Stimulated activated CD4-positive, alpha-beta T cell treated with anti-CD3 and anti-CD28 coated beads, Interleukin-4, amount 100 ng/mL, for 24 hours (primary cell): ENCODE measurements at regions not wholly inside any gene's neighbourhood (a gene's known extent, or its start where the extent isn't known, plus 50 kb on each side); places are given as distances from the start of the nearest gene placed in this dataset.

Experiments
- DNase-seq: peaks from one replicate; pipeline ENCODE4 v3.0.0-alpha.2; 2020

- no peak for DNase-seq
These were observed 1682.8 kb upstream of the LRRTM1 start for GRCh38 chr2:81987370-81987769.

GRCh38 chr2:81984969-81985637 lies 1680.6 kb upstream of the LRRTM1 start:
- DNase-seq: no peak

GRCh38 chr2:81981585-81981984 lies 1677.0 kb upstream of the LRRTM1 start:
- DNase-seq: no peak

- no peak for DNase-seq
These were observed 1674.5 kb upstream of the LRRTM1 start for GRCh38 chr2:81979086-81979485.

GRCh38 chr2:81976998-81977397 lies 1672.4 kb upstream of the LRRTM1 start:
- no peak for DNase-seq

- no peak for DNase-seq
These were observed 1669.7 kb upstream of the LRRTM1 start for GRCh38 chr2:81974216-81974615.

- DNase-seq: no peak
These were observed 1638.3 kb upstream of the LRRTM1 start for GRCh38 chr2:81942876-81943275.

GRCh38 chr2:81942136-81942680 lies 1637.7 kb upstream of the LRRTM1 start:
- no peak for DNase-seq

GRCh38 chr2:81940266-81940955 lies 1635.9 kb upstream of the LRRTM1 start:
- no peak for DNase-seq

- no peak for DNase-seq
These were observed 1633.4 kb upstream of the LRRTM1 start for GRCh38 chr2:81937944-81938343.

GRCh38 chr2:81903534-81903933 lies 1599.0 kb upstream of the LRRTM1 start:
- DNase-seq: no peak

GRCh38 chr2:81901017-81901416 lies 1596.5 kb upstream of the LRRTM1 start:
- DNase-seq: no peak

GRCh38 chr2:81895620-81896250 lies 1591.2 kb upstream of the LRRTM1 start:
- DNase-seq: no peak

- no peak for DNase-seq
These were observed 1590.0 kb upstream of the LRRTM1 start for GRCh38 chr2:81894451-81894990.

- no peak for DNase-seq
These were observed 1572.1 kb upstream of the LRRTM1 start for GRCh38 chr2:81876624-81877023.

GRCh38 chr2:81872006-81872405 lies 1567.5 kb upstream of the LRRTM1 start:
- no peak for DNase-seq

GRCh38 chr2:81870119-81870518 lies 1565.6 kb upstream of the LRRTM1 start:
- DNase-seq: no peak

GRCh38 chr2:81858998-81859397 lies 1554.4 kb upstream of the LRRTM1 start:
- DNase-seq: no peak

GRCh38 chr2:81853341-81853740 lies 1548.8 kb upstream of the LRRTM1 start:
- DNase-seq: no peak

- no peak for DNase-seq
These were observed 1548.1 kb upstream of the LRRTM1 start for GRCh38 chr2:81852651-81853050.

GRCh38 chr2:81839780-81840179 lies 1535.2 kb upstream of the LRRTM1 start:
- DNase-seq: no peak

GRCh38 chr2:81835321-81836000 lies 1530.9 kb upstream of the LRRTM1 start:
- no peak for DNase-seq

- DNase-seq: no peak
These were observed 1482.3 kb upstream of the LRRTM1 start for GRCh38 chr2:81786811-81787210.
